A549 (cell line): ENCODE measurements at regions not wholly inside any gene's neighbourhood (a gene's known extent, or its start where the extent isn't known, plus 50 kb on each side); places are given as distances from the start of the nearest gene placed in this dataset.
"Not testable (repeated sequence)": the region's sequence is repeated elsewhere in the genome, so short reads cannot be mapped to it uniquely, and the experiment has no call there.

Experiments
- CHD4 ChIP-seq: fragments of 200-600 bp; sonication (generic); IDR thresholded peaks from 2 replicates; pipeline ENCODE4 v1.6.1; 2016; ENCODE audit warnings: antibody characterized with exemption, mild to moderate bottlenecking, borderline replicate concordance
- CTCF ChIP-seq: fragments of >200 bp; sonication (Bioruptor Twin); formaldehyde crosslinking; IDR thresholded peaks from 3 replicates; pipeline ENCODE4 v1.5.1; 2016
- EP300 ChIP-seq, 2 experiments: fragments of >200 bp; sonication (Bioruptor Twin); formaldehyde crosslinking; IDR thresholded peaks; 2 replicates in 1 of 2; 3 replicates in 1 of 2; pipeline ENCODE4 v1.6.1; 2016 to 2017
- JUN ChIP-seq, 2 experiments: fragments of >200 bp; sonication (Bioruptor Twin); formaldehyde crosslinking; IDR thresholded peaks; 2 replicates in 1 of 2; 3 replicates in 1 of 2; pipeline ENCODE4 v1.6.1; 2016 to 2017
- PBX3 ChIP-seq: IDR thresholded peaks from 2 replicates; pipeline ENCODE4 v1.6.1; 2012
- POLR2A ChIP-seq: IDR thresholded peaks from 2 replicates; pipeline ENCODE4 v1.6.1; 2012; ENCODE audit warnings: mild to moderate bottlenecking, low read length
- RCOR1 ChIP-seq: fragments of 150-350 bp; IDR thresholded peaks from 2 replicates; pipeline ENCODE4 v1.6.1; 2014; ENCODE audit warnings: antibody characterized with exemption, low read length, low read depth
- REST ChIP-seq: fragments of 200-600 bp; sonication (generic); IDR thresholded peaks from 2 replicates; pipeline ENCODE4 v1.6.1; 2016; ENCODE audit warnings: antibody characterized with exemption, mild to moderate bottlenecking, moderate library complexity
- USF2 ChIP-seq: fragments of 450-650 bp; IDR thresholded peaks from 2 replicates; pipeline ENCODE4 v1.6.1; 2014; ENCODE audit warnings: antibody characterized with exemption
- ZFP36 ChIP-seq: fragments of 450-650 bp; IDR thresholded peaks from 2 replicates; pipeline ENCODE4 v1.6.1; 2014; ENCODE audit warnings: borderline replicate concordance; ENCODE audit not compliant: partially characterized antibody

GRCh38 chr1:120558303-120559060 is 143.6 kb downstream of the NBPF8 start:
- TF ChIP-seq CTCF; PBX3; EP300 (IDR thresholded peaks at IDR 0.05); POLR2A; JUN (IDR thresholded peaks at IDR 0.05); REST; RCOR1; USF2; ZFP36; CHD4: not testable (repeated sequence)
